ENCODE measurements at regions not wholly inside any gene's neighbourhood (a gene's known extent, or its start where the extent isn't known, plus 50 kb on each side); places are given as distances from the start of the nearest gene placed in this dataset.

- H3K9me3 ChIP-seq (ENCODE audit: insufficient read depth, low read length) = no peaks in the 10 kb centered on the region
- no peaks in the 10 kb centered on the region for H3K79me2 ChIP-seq (ENCODE audit: insufficient read depth, low read length)
- H3K4me2 ChIP-seq (ENCODE audit: low read depth, low read length, poor library complexity, severe bottlenecking) = no peak overlapping the region
- no peaks in the 10 kb centered on the region for H3F3A ChIP-seq (ENCODE audit: insufficient read depth)
- H3K4me3 ChIP-seq (ENCODE audit: insufficient read depth, low read length, poor library complexity, severe bottlenecking) = no peak overlapping the region
- no peak overlapping the region for H3K27ac ChIP-seq (ENCODE audit: low read depth, low read length)
- H4K20me1 ChIP-seq (ENCODE audit: low read depth, low read length) = no peaks in the 10 kb centered on the region
- H3K27me3 ChIP-seq (ENCODE audit: low read length) = no peaks in the 10 kb centered on the region; the same call in 1 of the 2 replicates
- H3K36me3 ChIP-seq (ENCODE audit: low read length) = no peaks in the 10 kb centered on the region
- no peak overlapping the region for H2AFZ ChIP-seq (ENCODE audit: low read depth, low read length, severe bottlenecking)
- no peaks in the 10 kb centered on the region for H3K9me2 ChIP-seq (replicated peaks; ENCODE audit: insufficient read depth, low read length)
- no peak for TF ChIP-seq EZH2phosphoT487 (conservative IDR thresholded peaks at IDR 0.05; ENCODE audit: low read length)
- no peak for TF ChIP-seq CTCF (IDR thresholded peaks at IDR 0.05; ENCODE audit: insufficient read depth, low read length, poor library complexity, severe bottlenecking)
- no peak overlapping the region for H3K9ac ChIP-seq (ENCODE audit: low read length)
Measured at GRCh38 chr9:135271425-135271824, 184.0 kb downstream of the OLFM1 start.

- Histone ChIP-seq H3F3A (ENCODE audit: insufficient read depth) (no peaks in the 10 kb centered on the region), H3K9ac (ENCODE audit: low read length) (no peak overlapping the region), H4K20me1 (ENCODE audit: low read depth, low read length) (no peaks in the 10 kb centered on the region), H3K9me2 (replicated peaks; ENCODE audit: insufficient read depth, low read length) (no peaks in the 10 kb centered on the region), H3K4me3 (ENCODE audit: insufficient read depth, low read length, poor library complexity, severe bottlenecking) (no peak overlapping the region), H3K4me2 (ENCODE audit: low read depth, low read length, poor library complexity, severe bottlenecking) (no peak overlapping the region), H3K27me3 (ENCODE audit: low read length) (no peaks in the 10 kb centered on the region; the same call in 1 of the 2 replicates), H3K27ac (ENCODE audit: low read depth, low read length) (no peak overlapping the region), H3K36me3 (ENCODE audit: low read length) (no peaks in the 10 kb centered on the region), H3K9me3 (ENCODE audit: insufficient read depth, low read length) (no peaks in the 10 kb centered on the region), H3K79me2 (ENCODE audit: insufficient read depth, low read length) (no peaks in the 10 kb centered on the region), H2AFZ (ENCODE audit: low read depth, low read length, severe bottlenecking) (no peak overlapping the region)
- TF ChIP-seq EZH2phosphoT487 (conservative IDR thresholded peaks at IDR 0.05; ENCODE audit: low read length) = no peak
- TF ChIP-seq CTCF (IDR thresholded peaks at IDR 0.05; ENCODE audit: insufficient read depth, low read length, poor library complexity, severe bottlenecking) = no peak
Measured at GRCh38 chr9:135272608-135273007, 185.1 kb downstream of the OLFM1 start.

- Histone ChIP-seq H3K27me3 (ENCODE audit: low read length) (no peaks in the 10 kb centered on the region; the same call in 1 of the 2 replicates), H4K20me1 (ENCODE audit: low read depth, low read length) (no peaks in the 10 kb centered on the region), H3K9me3 (ENCODE audit: insufficient read depth, low read length) (no peaks in the 10 kb centered on the region), H3K9ac (ENCODE audit: low read length) (no peak overlapping the region), H3K79me2 (ENCODE audit: insufficient read depth, low read length) (no peaks in the 10 kb centered on the region), H3K4me3 (ENCODE audit: insufficient read depth, low read length, poor library complexity, severe bottlenecking) (no peak overlapping the region), H3F3A (ENCODE audit: insufficient read depth) (no peaks in the 10 kb centered on the region), H3K27ac (ENCODE audit: low read depth, low read length) (no peak overlapping the region), H3K36me3 (ENCODE audit: low read length) (no peaks in the 10 kb centered on the region), H3K4me2 (ENCODE audit: low read depth, low read length, poor library complexity, severe bottlenecking) (no peak overlapping the region), H2AFZ (ENCODE audit: low read depth, low read length, severe bottlenecking) (no peak overlapping the region), H3K9me2 (replicated peaks; ENCODE audit: insufficient read depth, low read length) (no peaks in the 10 kb centered on the region)
- no peak for TF ChIP-seq CTCF (IDR thresholded peaks at IDR 0.05; ENCODE audit: insufficient read depth, low read length, poor library complexity, severe bottlenecking)
Measured at GRCh38 chr9:135273008-135273407, 185.5 kb downstream of the OLFM1 start.
